AG04449 (cell line): ENCODE measurements at regions not wholly inside any gene's neighbourhood (a gene's known extent, or its start where the extent isn't known, plus 50 kb on each side); places are given as distances from the start of the nearest gene placed in this dataset.

ENCODE experiments used
- CTCF ChIA-PET: fragments of 350-600 bp; formaldehyde crosslinking; extraction: SDS; loops from one replicate; lab custom pipeline; 2021; ENCODE audit warnings: antibody characterized with exemption; lab: Yijun Ruan, JAX
- POLR2A ChIA-PET: fragments of 400-600, 350-600 bp; formaldehyde crosslinking; extraction: SDS; loops from one replicate; lab custom pipeline; 2020; ENCODE audit warnings: antibody characterized with exemption, inconsistent platforms; lab: Yijun Ruan, JAX
- DNase-seq: peaks from one replicate; pipeline ENCODE4 v3.0.0-alpha.2; 2010; ENCODE audit warnings: low read depth, low spot score
- H3K4me3 ChIP-seq: 2 replicates; pipeline ENCODE4 v1.5.1; 2011; ENCODE audit warnings: low read depth, mild to moderate bottlenecking, control low read depth, low read length
- TF ChIP-seq, protein P1 (sequence below): IDR thresholded peaks from one replicate; pipeline ENCODE4 v1.5.1; 2011; ENCODE audit warnings: mild to moderate bottlenecking, moderate library complexity, low read length, control low read depth, inconsistent platforms; ENCODE audit not compliant: insufficient read depth; ENCODE audit errors: missing control alignments

DNA sequence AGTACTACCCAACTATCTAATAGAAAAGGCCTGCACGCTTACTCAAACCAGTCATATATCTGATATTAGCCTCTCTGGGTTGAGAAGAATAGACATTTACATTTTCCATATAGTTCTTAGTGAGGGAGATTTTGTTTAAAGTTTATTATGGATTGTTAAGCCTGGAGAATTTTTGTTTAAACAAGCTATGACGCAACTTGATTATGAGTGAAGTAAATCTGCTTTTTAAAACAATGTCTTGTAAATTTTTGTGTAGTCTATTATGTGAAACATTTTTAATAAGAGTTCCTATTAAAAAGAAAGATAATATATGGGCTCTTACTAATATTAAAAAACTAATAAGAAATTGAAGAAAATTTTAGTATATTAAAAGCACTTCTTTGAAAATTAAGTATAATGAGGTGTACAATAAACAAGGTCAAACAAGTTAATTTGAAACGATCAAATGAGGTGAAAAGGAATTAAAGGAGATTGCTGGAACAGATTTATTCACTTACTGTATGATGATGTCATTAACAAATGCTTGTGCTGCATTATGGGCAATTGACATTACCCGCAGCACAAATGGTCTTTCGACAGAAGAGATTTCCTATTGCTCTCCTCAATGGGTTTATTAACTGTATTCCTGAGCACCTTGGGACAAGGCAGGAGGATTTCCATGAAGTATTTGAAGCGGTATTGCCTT lies 229.2 kb upstream of the SMIM21 start:
- H3K4me3 ChIP-seq, result no peak overlapping the region
- TF ChIP-seq, protein P1, sequence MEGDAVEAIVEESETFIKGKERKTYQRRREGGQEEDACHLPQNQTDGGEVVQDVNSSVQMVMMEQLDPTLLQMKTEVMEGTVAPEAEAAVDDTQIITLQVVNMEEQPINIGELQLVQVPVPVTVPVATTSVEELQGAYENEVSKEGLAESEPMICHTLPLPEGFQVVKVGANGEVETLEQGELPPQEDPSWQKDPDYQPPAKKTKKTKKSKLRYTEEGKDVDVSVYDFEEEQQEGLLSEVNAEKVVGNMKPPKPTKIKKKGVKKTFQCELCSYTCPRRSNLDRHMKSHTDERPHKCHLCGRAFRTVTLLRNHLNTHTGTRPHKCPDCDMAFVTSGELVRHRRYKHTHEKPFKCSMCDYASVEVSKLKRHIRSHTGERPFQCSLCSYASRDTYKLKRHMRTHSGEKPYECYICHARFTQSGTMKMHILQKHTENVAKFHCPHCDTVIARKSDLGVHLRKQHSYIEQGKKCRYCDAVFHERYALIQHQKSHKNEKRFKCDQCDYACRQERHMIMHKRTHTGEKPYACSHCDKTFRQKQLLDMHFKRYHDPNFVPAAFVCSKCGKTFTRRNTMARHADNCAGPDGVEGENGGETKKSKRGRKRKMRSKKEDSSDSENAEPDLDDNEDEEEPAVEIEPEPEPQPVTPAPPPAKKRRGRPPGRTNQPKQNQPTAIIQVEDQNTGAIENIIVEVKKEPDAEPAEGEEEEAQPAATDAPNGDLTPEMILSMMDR, result no peak
- ChIA-PET CTCF (no interaction called here), POLR2A (no interaction called here)
- no peak for DNase-seq

DNA sequence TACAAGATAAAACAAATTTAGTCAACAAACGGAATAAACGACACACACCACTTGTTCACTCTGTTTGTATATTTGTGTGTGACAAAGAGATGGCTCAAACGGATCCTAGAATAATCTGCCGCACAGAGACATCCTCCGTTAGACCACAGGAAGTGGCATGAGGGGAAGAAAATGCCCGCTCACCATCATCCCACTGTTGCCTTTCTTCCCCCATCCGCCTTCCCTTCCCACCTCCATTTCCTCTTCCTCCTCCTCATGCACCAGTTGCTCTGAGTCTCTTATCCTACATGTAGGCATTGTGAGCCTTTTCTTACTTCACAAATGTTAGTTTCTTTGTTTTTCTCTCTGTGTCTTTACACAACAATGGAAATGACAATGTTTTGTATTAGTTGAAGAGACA lies 228.5 kb upstream of the SMIM21 start:
- no peak for DNase-seq
- no peak overlapping the region for H3K4me3 ChIP-seq
- TF ChIP-seq, protein P1, result no peak
- POLR2A ChIA-PET, result no interaction called here
- CTCF ChIA-PET, result no interaction called here

DNA sequence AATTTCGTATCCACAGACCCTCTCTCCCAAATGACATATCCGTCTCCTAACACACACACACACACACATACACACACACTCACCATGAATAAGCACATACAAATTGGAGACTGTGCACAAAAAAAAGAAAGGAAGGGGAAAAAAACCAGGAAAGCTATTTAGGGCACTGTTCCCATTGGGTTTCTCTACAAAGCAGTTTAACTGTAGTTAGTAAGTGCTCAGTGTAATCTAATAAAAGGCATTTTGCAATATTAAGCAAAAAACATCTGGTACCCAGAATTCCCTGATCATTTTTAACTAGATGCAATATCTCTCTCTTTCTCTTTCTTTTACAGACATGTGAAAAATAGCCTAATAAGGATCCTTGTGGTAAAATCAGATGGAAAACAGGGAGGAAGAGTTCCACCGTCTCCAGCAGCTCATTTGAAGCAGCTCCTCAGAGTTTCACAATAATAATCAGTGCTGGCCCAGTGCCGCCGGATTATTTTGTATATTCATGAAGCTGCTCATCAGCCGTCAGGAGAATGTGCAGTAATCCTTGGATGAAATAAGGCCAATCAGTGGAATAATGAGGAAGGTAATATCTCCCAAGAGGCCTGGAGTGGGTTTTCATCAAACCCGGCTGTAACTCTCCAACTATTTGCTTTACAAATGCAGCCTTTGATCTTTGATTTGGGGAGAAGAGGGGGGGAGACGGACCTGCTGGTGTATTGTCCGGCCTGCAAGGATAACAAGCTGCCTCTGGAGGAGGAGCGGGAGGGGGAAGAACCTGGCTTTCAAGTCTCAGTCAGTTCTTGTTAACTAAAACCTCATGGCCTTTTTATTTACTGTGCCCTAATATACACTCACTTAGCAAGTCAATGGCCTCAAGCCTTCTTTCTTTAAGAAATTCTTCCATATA lies 227.6 kb upstream of the SMIM21 start:
- no peak for DNase-seq

DNA sequence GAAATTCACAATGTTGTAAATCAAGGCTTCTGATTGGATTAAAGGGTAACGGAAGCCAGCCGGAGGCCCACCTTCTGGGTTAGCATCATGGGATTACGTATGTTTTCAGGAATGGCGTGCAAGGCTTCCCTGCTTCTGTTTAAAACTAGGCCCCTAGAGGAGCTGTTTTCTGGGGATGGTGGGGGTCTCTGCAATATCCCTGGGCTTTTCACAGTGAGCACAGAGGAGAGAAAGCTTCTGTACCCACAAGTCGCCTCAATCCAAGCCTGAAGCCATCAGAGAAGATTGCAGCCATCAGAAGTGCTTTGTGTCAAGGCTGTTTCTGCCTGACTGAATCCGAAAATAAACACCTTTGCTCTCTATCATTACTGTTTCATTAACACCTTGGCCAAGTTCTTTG lies 226.9 kb upstream of the SMIM21 start:
- ChIA-PET CTCF (no interaction called here), POLR2A (no interaction called here)
- TF ChIP-seq, protein P1, result no peak
- H3K4me3 ChIP-seq, result no peak overlapping the region
- no peak for DNase-seq

More for the DNA sequence above, 227.6 kb upstream of the SMIM21 start:
- TF ChIP-seq, protein P1, result no peak
- H3K4me3 ChIP-seq, result no peak overlapping the region
- ChIA-PET CTCF (no interaction called here), POLR2A (no interaction called here)

DNA sequence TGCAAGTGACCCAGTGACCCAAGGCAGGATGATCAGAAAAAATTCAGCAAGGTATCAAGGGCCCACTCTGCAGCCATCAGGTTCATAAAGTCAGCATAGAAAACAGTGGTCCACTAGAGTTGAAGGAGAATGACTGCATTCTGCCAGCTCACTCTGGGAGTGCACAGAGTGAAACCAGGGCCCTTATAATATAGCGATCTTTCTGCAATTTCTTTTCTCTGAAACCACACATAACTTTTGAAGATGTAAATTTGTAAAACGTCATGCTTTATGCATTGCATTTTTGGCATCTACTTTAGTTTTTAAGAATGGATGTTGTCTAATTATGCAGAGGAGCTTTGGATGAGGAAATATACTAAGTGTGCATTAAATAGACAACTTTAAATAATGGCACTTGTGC lies 225.0 kb upstream of the SMIM21 start:
- H3K4me3 ChIP-seq, result no peak overlapping the region
- TF ChIP-seq, protein P1, result no peak
- CTCF ChIA-PET, result no interaction called here
- no peak for DNase-seq
- POLR2A ChIA-PET, result no interaction called here

DNA sequence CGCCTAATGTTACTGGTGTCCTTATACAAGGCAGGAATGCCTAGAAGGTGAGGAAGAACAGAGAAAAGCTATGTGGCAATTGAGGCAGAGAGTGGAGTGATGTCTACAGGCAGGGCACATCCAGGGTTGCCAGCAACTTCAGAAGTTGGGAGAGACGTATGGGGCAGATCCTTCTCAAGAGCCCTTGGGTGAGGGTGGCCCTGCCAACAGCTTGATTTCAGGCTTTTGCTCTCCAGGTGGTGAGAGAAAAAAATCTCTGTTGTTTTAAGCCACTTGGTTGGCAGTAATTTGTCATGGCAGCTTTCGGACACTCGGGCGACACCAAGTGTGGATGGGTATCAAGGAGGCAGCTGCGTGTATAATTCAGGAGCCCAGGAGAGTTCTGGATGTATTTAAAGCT lies 217.4 kb upstream of the SMIM21 start:
- DNase-seq, result no peak
- CTCF ChIA-PET, result no interaction called here
- POLR2A ChIA-PET, result no interaction called here
- TF ChIP-seq, protein P1, result no peak
- no peak overlapping the region for H3K4me3 ChIP-seq
